ENCODE measurements at regions not wholly inside any gene's neighbourhood (a gene's known extent, or its start where the extent isn't known, plus 50 kb on each side); places are given as distances from the start of the nearest gene placed in this dataset.

GRCh38 chr9:14471041-14471440, 157.1 kb upstream of the NFIB start:
- no peak for DNase-seq (ENCODE audit: low read depth)
- no peak for TF ChIP-seq CTCF (conservative IDR thresholded peaks at IDR 0.05; ENCODE audit: low read depth, low read length)
- H3K4me3 ChIP-seq (ENCODE audit: low read length) = no peak overlapping the region

GRCh38 chr9:14467675-14468374, 153.9 kb upstream of the NFIB start:
- TF ChIP-seq CTCF (conservative IDR thresholded peaks at IDR 0.05; ENCODE audit: low read depth, low read length) = no peak
- no peak for DNase-seq (ENCODE audit: low read depth)
- no peak overlapping the region for H3K4me3 ChIP-seq (ENCODE audit: low read length)

GRCh38 chr9:14466828-14467227, 152.9 kb upstream of the NFIB start:
- TF ChIP-seq CTCF (conservative IDR thresholded peaks at IDR 0.05; ENCODE audit: low read depth, low read length) = no peak
- no peak for DNase-seq (ENCODE audit: low read depth)
- H3K4me3 ChIP-seq (ENCODE audit: low read length) = no peak overlapping the region

- H3K4me3 ChIP-seq (ENCODE audit: low read length) = no peak overlapping the region
- TF ChIP-seq CTCF (conservative IDR thresholded peaks at IDR 0.05; ENCODE audit: low read depth, low read length) = no peak
- DNase-seq (ENCODE audit: low read depth) = no peak
Observed at GRCh38 chr9:14466429-14466818, 152.5 kb upstream of the NFIB start.

- TF ChIP-seq CTCF (conservative IDR thresholded peaks at IDR 0.05; ENCODE audit: low read depth, low read length) = no peak
- H3K4me3 ChIP-seq (ENCODE audit: low read length) = no peak overlapping the region
- DNase-seq (ENCODE audit: low read depth) = no peak
Observed at GRCh38 chr9:14462950-14463349, 149.0 kb upstream of the NFIB start.

GRCh38 chr9:14455243-14455642, 141.3 kb upstream of the NFIB start:
- no peak for TF ChIP-seq CTCF (conservative IDR thresholded peaks at IDR 0.05; ENCODE audit: low read depth, low read length)
- no peak overlapping the region for H3K4me3 ChIP-seq (ENCODE audit: low read length)
- no peak for DNase-seq (ENCODE audit: low read depth)

GRCh38 chr9:14453286-14453685, 139.3 kb upstream of the NFIB start:
- no peak for TF ChIP-seq CTCF (conservative IDR thresholded peaks at IDR 0.05; ENCODE audit: low read depth, low read length)
- no peak for DNase-seq (ENCODE audit: low read depth)
- H3K4me3 ChIP-seq (ENCODE audit: low read length) = no peak overlapping the region

Measured in retinal pigment epithelial cell (primary cell).